Retinal pigment epithelial cell (primary cell): ENCODE measurements at regions not wholly inside any gene's neighbourhood (a gene's known extent, or its start where the extent isn't known, plus 50 kb on each side); places are given as distances from the start of the nearest gene placed in this dataset.
"Not testable (repeated sequence)": the region's sequence is repeated elsewhere in the genome, so short reads cannot be mapped to it uniquely, and the experiment has no call there.

Experiments used
- DNase-seq: peaks from one replicate; pipeline ENCODE4 v3.0.0-alpha.2; 2010; ENCODE audit warnings: low read depth
- H3K4me3 ChIP-seq: 2 replicates; pipeline ENCODE4 v1.5.1; 2011; ENCODE audit warnings: mild to moderate bottlenecking, low read length, control low read depth, moderate library complexity
- CTCF ChIP-seq: conservative IDR thresholded peaks from 2 replicates; pipeline ENCODE4 v1.5.1; 2011; ENCODE audit warnings: low read depth, low read length, control low read depth, inconsistent platforms

GRCh38 chr14:82029038-82029437 lies 495.4 kb upstream of the SEL1L start:
- no peak for TF ChIP-seq CTCF
- DNase-seq = no peak
- H3K4me3 ChIP-seq = no peak overlapping the region

- DNase-seq = no peak
- no peak for TF ChIP-seq CTCF
- H3K4me3 ChIP-seq = no peak overlapping the region
These were observed 501.7 kb upstream of the SEL1L start for GRCh38 chr14:82035397-82035796.

GRCh38 chr14:82038066-82038465 lies 504.4 kb upstream of the SEL1L start:
- not testable (repeated sequence) for H3K4me3 ChIP-seq, DNase-seq

GRCh38 chr14:82045339-82045738 lies 511.7 kb upstream of the SEL1L start:
- TF ChIP-seq CTCF = no peak
- DNase-seq = no peak
- no peak overlapping the region for H3K4me3 ChIP-seq

- no peak overlapping the region for H3K4me3 ChIP-seq
- DNase-seq = no peak
- TF ChIP-seq CTCF = no peak
These were observed 513.0 kb upstream of the SEL1L start for GRCh38 chr14:82046512-82047226.

GRCh38 chr14:82047777-82048470 lies 514.3 kb upstream of the SEL1L start:
- no peak overlapping the region for H3K4me3 ChIP-seq
- no peak for TF ChIP-seq CTCF
- DNase-seq = no peak

- no peak for TF ChIP-seq CTCF
- DNase-seq = no peak
- no peak overlapping the region for H3K4me3 ChIP-seq
These were observed 519.1 kb upstream of the SEL1L start for GRCh38 chr14:82052778-82053177.
